ENCODE measurements at regions not wholly inside any gene's neighbourhood (a gene's known extent, or its start where the extent isn't known, plus 50 kb on each side); places are given as distances from the start of the nearest gene placed in this dataset.

- no peak for FAIRE-seq
- H3K4me2 ChIP-seq (ENCODE audit: low read depth, low read length), result no peak overlapping the region
- no peaks in the 10 kb centered on the region for H3K9me3 ChIP-seq (ENCODE audit: low read length)
- BruUV-seq (replicated peaks), result no TSS peak
- intact Hi-C loops (cut with micrococcal nuclease; ENCODE audit: unreplicated experiment) (no loop called here), in situ Hi-C loops (cut with HindIII; ENCODE audit: extremely low pct_ligation_motif_present, low pct_unique_long_range_greater_than_20kb) (no loop called here)
- ChIA-PET CTCF (ENCODE audit: low intra/inter-chr PET ratio, low total read pairs) (no interaction called here), POLR2A (no interaction called here)
- H4K20me1 ChIP-seq (ENCODE audit: insufficient read depth, low read length), result no peaks in the 10 kb centered on the region
- no peak overlapping the region for H3K4me3 ChIP-seq (replicated peaks in 1 of 3; ENCODE audit: insufficient read depth in 1 of 3, low read depth in 2 of 3, low read length in 3 of 3)
- 25% methylated on average over 15 of the region's 16 CpGs for WGBS (ENCODE audit: low lambda C conversion rate)
- no peak for ATAC-seq
- DNase-seq (ENCODE audit: low spot score), result no peak
- H2AFZ ChIP-seq (ENCODE audit: low read length), result no peak overlapping the region
- no peaks in the 10 kb centered on the region for H3K4me1 ChIP-seq (ENCODE audit: insufficient read depth, low read length)
- H3K36me3 ChIP-seq (replicated peaks in 1 of 2; ENCODE audit: control insufficient read depth in 1 of 2, insufficient read depth in 2 of 2, low read length in 2 of 2), result no peaks in the 10 kb centered on the region
- H3K9ac ChIP-seq (ENCODE audit: insufficient read depth, low read depth, low read length), result no peak overlapping the region
- H3K27me3 ChIP-seq (ENCODE audit: control insufficient read depth in 1 of 2, insufficient read depth in 2 of 2, low read length in 2 of 2), result peaks cover 9 to 68% of the 10 kb centered on the region in 2 experiments; a peak in 4 of 5 replicates
- no peak overlapping the region for H3K27ac ChIP-seq (ENCODE audit: extremely low read length, insufficient read depth, low read length)
- no peaks in the 10 kb centered on the region for H3K79me2 ChIP-seq (ENCODE audit: insufficient read depth, low read length)
- TF ChIP-seq ZNF33B (CRISPR knock-in tag; IDR thresholded peaks at IDR 0.05) (no peak), ZSCAN9 (CRISPR knock-in tag; IDR thresholded peaks at IDR 0.05; ENCODE audit: borderline replicate concordance) (no peak), NRL (CRISPR knock-in tag; IDR thresholded peaks at IDR 0.05; ENCODE audit: borderline replicate concordance) (no peak), ZNF362 (CRISPR knock-in tag; IDR thresholded peaks at IDR 0.05; ENCODE audit: borderline replicate concordance) (no peak), MAFG (CRISPR knock-in tag; IDR thresholded peaks at IDR 0.05) (no peak), ATRX (CRISPR knock-in tag; IDR thresholded peaks at IDR 0.05; ENCODE audit: borderline replicate concordance) (no peak), ZNF331 (CRISPR knock-in tag; IDR thresholded peaks at IDR 0.05) (no peak), MXD4 (CRISPR knock-in tag; IDR thresholded peaks at IDR 0.05) (no peak), ZUFSP (CRISPR knock-in tag; IDR thresholded peaks at IDR 0.05; ENCODE audit: borderline replicate concordance) (no peak), ZNF317 (CRISPR knock-in tag; IDR thresholded peaks at IDR 0.05) (no peak)
- TF ChIP-seq, protein P1, sequence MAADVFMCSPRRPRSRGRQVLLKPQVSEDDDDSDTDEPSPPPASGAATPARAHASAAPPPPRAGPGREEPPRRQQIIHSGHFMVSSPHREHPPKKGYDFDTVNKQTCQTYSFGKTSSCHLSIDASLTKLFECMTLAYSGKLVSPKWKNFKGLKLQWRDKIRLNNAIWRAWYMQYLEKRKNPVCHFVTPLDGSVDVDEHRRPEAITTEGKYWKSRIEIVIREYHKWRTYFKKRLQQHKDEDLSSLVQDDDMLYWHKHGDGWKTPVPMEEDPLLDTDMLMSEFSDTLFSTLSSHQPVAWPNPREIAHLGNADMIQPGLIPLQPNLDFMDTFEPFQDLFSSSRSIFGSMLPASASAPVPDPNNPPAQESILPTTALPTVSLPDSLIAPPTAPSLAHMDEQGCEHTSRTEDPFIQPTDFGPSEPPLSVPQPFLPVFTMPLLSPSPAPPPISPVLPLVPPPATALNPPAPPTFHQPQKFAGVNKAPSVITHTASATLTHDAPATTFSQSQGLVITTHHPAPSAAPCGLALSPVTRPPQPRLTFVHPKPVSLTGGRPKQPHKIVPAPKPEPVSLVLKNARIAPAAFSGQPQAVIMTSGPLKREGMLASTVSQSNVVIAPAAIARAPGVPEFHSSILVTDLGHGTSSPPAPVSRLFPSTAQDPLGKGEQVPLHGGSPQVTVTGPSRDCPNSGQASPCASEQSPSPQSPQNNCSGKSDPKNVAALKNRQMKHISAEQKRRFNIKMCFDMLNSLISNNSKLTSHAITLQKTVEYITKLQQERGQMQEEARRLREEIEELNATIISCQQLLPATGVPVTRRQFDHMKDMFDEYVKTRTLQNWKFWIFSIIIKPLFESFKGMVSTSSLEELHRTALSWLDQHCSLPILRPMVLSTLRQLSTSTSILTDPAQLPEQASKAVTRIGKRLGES (CRISPR knock-in tag; IDR thresholded peaks at IDR 0.05; ENCODE audit: borderline replicate concordance), result no peak
- TF ChIP-seq, protein P2, sequence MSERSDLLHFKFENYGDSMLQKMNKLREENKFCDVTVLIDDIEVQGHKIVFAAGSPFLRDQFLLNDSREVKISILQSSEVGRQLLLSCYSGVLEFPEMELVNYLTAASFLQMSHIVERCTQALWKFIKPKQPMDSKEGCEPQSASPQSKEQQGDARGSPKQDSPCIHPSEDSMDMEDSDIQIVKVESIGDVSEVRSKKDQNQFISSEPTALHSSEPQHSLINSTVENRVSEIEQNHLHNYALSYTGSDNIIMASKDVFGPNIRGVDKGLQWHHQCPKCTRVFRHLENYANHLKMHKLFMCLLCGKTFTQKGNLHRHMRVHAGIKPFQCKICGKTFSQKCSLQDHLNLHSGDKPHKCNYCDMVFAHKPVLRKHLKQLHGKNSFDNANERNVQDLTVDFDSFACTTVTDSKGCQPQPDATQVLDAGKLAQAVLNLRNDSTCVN (CRISPR knock-in tag; IDR thresholded peaks at IDR 0.05; ENCODE audit: borderline replicate concordance), result no peak
- TF ChIP-seq, protein P3, sequence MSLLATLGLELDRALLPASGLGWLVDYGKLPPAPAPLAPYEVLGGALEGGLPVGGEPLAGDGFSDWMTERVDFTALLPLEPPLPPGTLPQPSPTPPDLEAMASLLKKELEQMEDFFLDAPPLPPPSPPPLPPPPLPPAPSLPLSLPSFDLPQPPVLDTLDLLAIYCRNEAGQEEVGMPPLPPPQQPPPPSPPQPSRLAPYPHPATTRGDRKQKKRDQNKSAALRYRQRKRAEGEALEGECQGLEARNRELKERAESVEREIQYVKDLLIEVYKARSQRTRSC (CRISPR knock-in tag; IDR thresholded peaks at IDR 0.05; ENCODE audit: low read depth), result no peak
These were observed 372.0 kb downstream of the PREX1 start for GRCh38 chr20:48455651-48456365.
